Activated gamma-delta T cell treated with anti-CD3 and anti-CD28 coated beads, Interleukin-2, amount 50 U/mL, for 16 hours (primary cell): ENCODE measurements at regions not wholly inside any gene's neighbourhood (a gene's known extent, or its start where the extent isn't known, plus 50 kb on each side); places are given as distances from the start of the nearest gene placed in this dataset.

Experiments used
- DNase-seq: peaks from one replicate; pipeline ENCODE4 v3.0.0-alpha.2; 2020; ENCODE audit warnings: low read depth

GRCh38 chr1:8267307-8267706 is 50.6 kb upstream of the SLC45A1 start:
- DNase-seq, result no peak

DNA sequence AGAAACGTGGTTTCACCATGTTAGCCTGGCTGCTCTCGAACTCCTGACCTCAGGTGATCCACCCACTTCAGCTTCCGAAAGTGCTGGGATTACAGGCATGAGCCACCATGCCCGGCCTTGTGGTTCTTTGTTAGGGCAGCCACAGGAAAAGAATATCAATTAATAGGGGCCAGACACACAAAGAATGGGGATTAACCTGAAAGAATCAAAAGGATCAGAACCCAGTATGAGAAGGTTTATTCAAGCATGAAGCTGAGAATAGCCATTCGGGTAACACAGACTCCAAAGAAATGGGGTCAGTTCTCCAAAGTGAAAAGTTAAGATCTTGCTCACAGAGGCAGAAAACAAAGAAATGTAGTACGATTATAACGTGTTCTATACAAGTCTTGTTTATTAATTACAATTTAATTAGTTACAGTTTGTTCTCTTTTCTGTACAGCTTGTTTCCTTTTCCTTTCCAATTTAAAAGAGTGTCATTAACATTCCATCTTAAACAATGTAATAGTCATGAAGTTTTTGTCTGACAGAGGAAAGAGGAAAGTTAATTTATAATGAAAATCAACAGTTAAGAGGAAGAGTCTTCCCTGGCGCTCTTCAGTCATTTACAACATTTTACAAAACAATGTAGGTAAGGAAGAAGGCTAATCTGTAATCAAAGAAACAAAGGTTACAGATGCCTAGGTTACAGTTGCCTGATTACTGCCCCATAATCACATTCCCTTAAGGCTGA is 51.3 kb upstream of the SLC45A1 start:
- DNase-seq, result no peak

DNA sequence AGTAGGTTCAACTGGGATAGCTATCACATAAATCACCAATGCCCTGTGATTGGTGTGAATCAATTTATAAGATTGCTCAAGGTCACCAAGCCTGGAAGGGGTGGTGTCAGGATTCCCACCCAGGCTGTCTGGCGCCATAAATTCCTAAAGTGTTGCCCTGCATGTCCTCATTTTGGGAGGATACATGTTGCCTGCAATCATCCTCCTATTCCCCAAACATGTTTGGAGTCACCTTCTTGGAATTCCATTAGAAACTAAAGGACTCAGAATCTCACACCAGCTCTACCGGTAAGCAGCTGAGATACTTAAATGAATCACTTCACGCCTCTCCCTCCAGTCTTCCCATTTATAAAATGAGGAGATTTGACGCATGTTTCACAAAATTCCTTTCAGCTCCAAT is 54.1 kb upstream of the SLC45A1 start:
- no peak for DNase-seq

- no peak for DNase-seq
Measured at GRCh38 chr1:8261398-8261762, 56.5 kb upstream of the SLC45A1 start.

DNA sequence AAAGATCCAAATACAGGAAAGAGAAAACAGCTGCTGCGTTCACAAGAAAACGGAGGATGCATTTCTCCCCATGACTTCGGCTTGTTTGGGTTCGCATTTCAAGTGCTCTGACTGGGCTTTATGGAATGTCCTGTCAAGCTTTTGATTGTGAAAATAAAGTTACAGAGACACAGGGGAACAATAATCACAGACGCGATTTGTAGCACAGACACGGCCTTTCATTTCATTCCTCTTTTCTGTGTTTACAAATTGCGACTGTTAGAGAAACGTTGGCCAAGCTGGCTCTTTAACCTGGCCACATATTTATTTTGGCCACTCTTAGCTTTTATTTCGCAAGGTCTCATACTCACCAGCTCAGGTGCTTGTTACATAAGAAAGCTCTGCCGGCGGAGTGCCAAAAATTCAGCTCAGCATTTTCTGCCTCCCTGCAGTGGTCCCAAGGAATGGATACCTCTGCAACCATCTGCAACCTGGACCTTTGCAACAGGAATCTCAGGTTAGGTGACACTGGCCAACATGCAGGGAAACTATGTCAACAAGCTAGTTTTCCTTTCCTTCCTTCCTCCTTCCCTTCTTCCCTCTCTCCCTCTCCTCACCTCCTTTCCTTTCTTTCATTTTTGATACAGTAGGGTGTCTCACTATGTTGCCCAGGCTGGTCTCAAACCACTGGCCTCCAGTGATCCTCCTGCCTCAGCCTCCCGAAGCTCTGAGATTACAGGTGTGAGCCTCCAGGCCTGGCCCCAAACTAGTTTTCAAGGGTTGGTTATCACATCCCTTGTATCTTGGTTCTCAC is 58.2 kb upstream of the SLC45A1 start:
- no peak for DNase-seq

- no peak for DNase-seq
Measured at GRCh38 chr1:8257621-8258020, 60.3 kb upstream of the SLC45A1 start.

- DNase-seq, result no peak
Measured at GRCh38 chr1:8256321-8256720, 61.6 kb upstream of the SLC45A1 start.

DNA sequence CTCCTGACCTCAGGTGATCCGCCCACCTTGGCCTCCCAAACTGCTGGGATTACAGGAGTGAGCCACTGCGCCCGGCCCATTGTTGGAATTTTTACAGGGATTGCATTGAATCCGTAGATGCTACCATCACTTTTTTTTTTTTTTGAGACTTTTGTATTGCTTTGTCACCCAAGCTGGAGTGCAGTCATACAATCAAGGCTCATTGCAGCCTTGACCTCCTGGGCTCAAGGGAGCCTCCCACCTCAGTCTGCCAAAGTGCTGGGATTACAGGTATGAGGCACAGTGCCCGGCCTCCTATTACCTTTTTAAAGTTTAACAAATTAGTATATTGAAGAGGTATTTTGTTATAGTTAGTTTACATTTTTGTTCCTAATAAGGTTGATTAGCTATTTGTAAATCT is 62.2 kb upstream of the SLC45A1 start:
- no peak for DNase-seq

- no peak for DNase-seq
Measured at GRCh38 chr1:8252266-8252951, 65.5 kb upstream of the SLC45A1 start.

DNA sequence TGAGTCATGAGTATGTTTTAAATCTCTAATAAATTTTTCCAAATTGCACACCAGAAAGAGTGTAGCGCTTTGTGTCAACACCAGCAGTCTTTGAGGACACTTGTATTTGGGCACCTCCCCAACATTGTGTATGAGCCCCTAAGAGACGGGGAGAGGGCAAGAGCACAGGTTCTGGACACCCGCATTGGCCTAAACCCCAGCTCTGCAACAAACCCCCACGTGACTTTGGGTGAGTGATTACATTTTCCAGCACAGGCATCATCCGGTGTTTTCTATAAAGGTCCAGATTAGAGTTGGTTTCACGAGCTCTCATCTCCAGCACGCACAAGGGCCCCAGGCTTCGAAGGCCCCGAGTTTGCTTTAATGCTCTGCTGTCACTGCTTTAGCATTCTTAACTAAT is 66.3 kb upstream of the SLC45A1 start:
- no peak for DNase-seq

GRCh38 chr1:8249838-8250237 is 68.1 kb upstream of the SLC45A1 start:
- DNase-seq, result no peak

- no peak for DNase-seq
Measured at GRCh38 chr1:8247811-8248436, 70.0 kb upstream of the SLC45A1 start.

DNA sequence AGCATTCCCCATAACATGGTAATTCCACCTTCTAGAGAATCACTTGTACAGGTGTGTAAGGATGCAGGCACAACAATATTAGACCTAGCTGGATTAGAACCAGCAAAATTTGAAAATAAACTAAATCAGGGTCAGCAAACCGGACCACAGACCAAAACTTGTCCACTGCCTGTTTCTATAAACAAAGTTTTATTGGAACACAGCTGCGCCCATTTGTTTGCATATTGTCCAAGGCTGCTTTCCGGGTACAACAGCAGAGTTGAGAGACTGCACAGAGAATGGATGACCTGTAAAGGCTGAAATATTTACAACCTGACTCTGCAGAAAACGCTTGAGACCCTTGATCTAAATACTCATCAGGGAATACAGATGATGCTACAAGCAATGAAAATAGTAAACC is 73.6 kb upstream of the SLC45A1 start:
- no peak for DNase-seq

DNA sequence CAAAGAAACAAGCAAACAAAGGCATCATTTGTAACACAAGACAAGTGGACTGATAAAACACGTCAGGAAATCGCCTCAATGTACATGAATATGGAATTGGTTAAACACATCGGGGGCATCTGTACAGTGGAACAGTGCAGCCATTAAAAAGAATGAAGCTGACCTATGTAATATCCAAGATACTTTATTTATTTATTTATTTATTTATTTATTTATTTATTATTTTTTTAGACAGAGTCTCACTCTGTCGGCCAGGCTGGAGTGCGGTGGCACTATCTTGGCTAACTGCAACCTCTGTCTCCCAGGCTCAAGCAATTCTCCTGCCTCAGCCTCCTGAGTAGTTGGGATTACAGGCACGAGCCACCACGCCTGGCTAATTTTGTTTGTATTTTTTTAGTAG is 75.4 kb upstream of the SLC45A1 start:
- DNase-seq, result no peak

GRCh38 chr1:8241417-8242014 is 76.4 kb upstream of the SLC45A1 start:
- no peak for DNase-seq

GRCh38 chr1:8239306-8240023 is 78.4 kb upstream of the SLC45A1 start:
- DNase-seq, result no peak

DNA sequence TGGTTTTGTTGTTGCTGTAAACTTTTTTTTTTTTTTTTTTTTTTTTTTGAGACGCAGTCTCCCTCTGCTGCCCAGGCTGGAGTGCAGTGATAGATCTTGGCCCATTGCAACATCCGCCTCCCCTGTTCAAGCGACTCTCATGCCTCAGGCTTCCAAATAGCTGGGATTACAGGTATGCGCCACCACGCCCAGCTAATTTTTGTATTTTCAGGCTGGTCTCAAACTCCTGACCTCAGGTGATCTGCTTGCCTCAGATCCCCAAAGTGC is 78.9 kb upstream of the SLC45A1 start:
- DNase-seq, result no peak

DNA sequence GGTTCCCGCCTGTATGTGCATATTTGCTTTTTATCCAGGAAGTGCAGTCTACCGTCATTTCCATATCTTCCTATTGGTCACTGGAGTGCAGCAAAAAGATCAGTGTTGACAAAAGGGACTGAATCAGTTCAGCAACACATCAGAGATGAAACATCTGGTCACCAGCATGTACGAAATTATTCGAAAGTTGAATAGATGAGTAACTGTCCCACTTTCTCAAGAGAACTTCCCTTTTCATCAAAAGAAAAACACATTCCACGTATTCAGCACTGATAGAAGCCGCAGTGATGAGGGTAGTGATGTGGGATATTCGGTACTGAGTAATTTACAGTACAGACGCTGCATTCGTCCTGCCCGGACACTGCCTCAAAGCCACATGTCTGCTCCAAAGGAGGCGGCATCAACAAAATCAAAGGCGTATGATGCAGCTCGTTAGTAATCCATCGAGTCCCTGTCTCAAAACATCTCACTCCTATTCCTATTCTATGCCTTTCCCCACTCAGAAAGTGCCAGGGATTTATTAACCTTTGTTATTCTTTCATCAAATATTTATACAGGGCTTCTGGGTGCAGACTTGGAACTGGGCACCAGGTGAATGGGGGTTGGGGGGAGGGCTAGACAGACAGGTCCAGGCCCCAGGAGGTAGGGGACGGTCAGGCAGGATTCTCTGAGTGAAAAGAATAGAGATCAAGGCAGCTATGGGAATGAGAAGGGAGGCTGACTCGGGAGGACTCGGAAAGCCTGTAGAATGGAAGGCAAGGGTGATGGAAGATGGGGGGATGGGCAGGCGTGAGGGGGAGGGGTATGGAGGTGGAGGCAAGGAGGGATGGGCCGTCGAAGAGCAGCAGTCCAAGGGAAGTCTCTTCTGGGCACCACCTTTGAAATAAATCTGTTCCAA is 79.5 kb upstream of the SLC45A1 start:
- DNase-seq, result no peak

- no peak for DNase-seq
Measured at GRCh38 chr1:8232036-8232757, 85.7 kb upstream of the SLC45A1 start.

DNA sequence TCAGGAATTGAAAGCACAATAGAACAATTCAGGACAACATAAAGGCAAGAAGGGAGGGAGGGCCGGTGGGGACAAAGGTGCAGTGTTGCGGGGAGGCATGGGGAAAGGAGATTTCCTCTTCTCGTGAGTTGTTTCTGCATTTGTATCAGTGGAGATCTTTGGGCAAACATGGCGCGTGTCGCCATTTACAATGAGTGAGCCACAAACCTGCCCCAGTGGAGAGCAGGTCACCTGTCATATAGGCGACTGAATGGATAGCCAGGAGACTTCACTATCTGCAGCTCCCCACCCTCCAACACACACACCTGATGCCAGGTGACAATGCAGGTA is 87.7 kb upstream of the SLC45A1 start:
- no peak for DNase-seq
